RCC 7860 (cell line): ENCODE measurements at regions not wholly inside any gene's neighbourhood (a gene's known extent, or its start where the extent isn't known, plus 50 kb on each side); places are given as distances from the start of the nearest gene placed in this dataset.

Source experiments
- DNase-seq: peaks from one replicate; pipeline ENCODE4 v3.0.0-alpha.2; 2015; ENCODE audit warnings: low spot score
- FAIRE-seq: peaks from 2 replicates; lab custom pipeline; 2012; peaks lifted over from hg19 to GRCh38; lab: Jason Lieb, UNC

DNA sequence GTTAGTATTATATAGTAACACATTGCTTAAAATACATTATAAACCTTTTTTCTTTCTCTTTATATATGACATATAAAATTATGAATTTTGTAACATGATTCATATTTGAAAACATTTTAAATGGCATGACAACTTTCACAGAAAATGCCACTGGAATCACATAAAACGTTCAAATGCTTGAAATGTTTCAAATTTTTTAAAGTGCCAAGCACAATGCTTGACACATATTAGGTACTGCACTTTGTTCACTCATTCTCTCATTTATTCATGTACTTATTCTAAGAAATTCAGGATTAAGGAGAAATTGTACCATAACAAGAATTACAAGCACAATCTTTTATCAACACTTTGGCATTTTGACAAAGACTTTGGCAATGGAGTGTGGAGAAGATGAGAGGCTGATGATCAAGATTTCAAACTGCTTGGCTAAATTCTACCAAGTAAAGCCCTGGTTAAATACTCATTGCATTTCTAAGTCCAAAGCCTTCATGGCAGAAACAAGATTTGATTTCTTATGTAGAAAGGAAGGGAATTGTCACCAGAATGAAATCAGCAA lies 232.2 kb downstream of the C12orf50 start:
- peak; percentile 50 for FAIRE-seq
- no peak for DNase-seq

DNA sequence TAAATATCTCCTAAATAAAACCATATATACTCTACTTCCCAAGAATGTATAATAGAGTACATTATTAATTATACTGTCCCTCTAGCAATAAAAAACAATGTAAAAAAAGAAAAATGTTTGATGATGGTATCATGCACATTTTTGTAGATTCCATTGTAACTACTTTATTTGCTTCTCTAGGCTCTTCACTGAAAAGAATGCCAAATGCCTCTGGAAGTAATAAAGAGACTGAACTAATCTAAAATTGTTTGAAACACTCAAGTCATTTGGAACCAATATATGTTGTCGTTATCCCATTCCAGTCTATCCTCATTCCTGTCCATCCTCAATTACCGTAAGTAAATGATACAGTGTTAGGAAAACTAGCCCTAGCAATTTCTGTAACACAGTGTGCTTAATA lies 233.6 kb downstream of the C12orf50 start:
- DNase-seq: no peak
- no peak for FAIRE-seq

DNA sequence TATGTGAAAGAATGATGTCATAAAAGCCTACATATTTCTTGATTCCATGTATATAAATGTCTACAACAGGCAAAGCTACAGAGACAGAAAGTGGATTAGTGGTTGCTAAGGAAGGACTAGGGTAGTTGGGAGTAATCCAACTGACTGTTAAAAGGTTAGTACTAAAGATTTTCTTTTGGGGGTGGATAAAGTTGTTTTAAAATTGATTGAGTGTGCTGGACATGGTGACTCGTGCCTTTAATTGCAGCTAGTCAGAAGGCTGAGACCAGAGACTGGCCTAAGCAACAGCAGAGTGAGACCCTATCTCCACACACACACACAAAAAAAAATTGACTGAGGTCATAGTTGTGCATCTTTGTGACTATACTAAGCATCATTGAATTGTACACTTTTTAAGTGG lies 234.3 kb downstream of the C12orf50 start:
- DNase-seq: no peak
- no peak for FAIRE-seq

DNA sequence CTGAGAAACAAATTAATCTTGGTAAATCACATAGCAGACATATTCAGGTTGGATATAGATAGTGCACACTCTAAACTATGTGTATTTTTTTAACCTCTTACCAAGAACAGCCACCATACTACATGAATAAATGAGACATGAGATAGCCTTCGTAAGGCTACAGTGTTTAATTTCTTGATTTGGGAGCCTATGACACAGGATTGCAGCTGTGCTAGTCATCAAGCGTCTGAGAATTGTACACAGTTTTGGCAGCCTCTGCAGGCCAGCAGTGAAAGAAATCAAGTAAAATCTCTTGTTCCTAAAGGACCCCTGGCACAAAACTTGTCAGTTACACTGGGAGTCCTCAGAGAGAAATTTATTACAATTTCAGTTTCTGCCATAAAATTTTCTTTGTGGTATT lies 236.1 kb downstream of the C12orf50 start:
- FAIRE-seq (no peak), DNase-seq (no peak)

DNA sequence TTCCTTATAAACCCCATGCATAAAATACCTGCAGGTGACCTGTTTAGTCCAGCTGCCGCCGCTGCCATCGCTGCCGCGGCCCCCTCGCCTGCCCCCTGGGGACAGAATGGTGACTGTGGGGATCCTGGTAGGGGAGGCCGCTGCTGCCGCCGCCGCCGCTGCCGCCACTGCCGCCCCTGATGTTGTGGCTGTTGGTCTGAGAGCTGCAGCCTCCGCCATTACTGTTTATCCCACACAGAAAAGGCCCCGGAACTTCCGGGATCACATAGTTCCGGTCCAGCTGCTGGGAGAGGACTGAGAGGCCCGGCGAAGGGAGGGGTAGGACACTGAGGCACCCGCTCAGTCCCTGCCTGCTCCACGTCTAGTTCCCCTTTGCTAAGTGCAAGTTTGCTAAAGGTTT lies 244.9 kb downstream of the C12orf50 start:
- FAIRE-seq (no peak), DNase-seq (no peak)

DNA sequence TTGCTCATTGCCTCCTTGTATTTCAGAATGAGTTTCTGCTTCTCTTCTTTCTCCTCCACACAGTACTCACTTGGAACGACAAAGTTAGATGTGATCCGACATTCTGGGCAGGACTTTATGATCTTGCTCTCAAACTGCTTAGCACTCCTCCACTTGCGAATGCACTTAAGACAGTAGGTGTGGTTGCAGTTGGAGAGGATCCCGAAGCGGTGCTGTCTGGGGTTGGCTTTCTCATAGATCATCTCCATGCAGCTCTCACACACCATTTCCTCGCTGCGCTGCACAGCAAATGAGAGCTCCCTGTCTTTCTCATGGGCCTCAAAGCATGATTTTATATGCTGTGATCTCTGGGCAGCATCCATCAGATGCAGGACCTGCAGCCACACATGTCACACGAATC lies 245.7 kb downstream of the C12orf50 start:
- no peak for DNase-seq
- no peak for FAIRE-seq

DNA sequence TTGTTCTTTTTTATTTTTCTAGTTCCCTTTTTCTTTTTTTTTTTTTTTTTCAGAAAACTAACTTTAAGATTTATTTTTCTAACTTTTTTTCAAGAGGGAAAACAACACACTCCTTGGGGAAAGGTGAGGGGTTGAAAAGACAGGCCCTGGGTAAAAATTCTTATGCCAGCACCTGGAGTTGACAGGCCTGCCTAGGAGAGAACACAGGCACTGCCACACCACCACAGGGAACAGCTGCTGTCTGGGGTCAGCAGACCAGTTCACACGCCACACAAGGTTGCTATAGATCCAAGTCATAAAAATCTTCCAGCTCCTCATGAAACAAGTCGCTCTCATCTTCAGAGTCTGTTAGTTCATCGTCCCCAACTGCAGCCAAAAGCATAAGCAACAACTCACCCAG lies 246.4 kb downstream of the C12orf50 start:
- no peak for DNase-seq

DNA sequence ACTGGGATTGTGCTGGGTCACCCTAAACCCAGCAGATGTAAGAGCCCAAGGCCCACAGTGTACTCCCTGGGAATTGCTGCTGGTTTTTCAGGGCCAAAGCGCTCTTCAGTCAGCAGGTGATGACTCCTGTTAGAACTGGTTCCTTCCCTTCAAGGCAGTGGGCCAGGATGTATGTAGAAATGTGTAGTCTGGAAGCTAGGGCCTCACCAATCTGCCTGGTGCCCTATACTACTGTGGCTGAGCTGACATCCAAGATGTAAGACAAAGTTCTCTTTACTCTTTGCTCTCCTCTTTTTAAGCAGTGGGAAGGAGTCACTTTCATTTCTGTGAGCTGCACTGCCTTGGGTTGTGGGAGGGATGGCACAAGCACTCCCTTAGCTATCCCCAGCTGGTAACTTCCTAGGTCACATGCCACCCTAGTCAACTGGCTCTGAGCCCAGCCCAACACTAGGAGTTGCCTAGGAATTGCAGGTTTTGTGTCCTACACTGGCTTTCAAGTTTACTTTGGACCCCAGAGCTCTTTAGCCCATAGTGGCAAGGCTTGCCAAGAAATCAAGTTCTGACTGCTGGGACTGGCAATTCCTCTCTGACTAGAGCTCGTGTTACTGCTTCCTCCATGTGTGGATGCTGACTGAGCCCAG lies 249.2 kb downstream of the C12orf50 start:
- peak; percentile 60 for DNase-seq

More for the DNA sequence above, 246.4 kb downstream of the C12orf50 start:
- no peak for FAIRE-seq

DNA sequence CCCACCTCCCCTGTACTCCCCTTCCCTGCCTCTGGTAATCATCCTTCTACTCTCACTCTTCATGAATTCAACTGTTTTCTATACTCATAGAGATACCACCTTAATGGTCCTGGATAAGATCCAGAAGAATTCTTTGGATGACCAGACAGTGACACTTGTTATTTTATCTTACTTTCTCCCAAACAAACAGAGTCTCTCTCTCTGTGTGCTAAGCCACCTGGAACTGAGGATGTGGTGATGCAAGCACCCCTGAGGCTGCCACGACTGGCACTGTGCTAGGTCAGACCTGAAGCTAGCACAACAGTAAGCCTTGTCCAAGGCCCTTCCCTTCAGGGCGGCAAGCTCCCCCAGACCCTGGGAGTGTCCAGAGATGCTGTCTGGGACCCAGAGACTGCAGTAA lies 250.2 kb downstream of the C12orf50 start:
- DNase-seq: peak; percentile 96
- peak; percentile 92 for FAIRE-seq

More for the DNA sequence above, 249.2 kb downstream of the C12orf50 start:
- no peak for FAIRE-seq

DNA sequence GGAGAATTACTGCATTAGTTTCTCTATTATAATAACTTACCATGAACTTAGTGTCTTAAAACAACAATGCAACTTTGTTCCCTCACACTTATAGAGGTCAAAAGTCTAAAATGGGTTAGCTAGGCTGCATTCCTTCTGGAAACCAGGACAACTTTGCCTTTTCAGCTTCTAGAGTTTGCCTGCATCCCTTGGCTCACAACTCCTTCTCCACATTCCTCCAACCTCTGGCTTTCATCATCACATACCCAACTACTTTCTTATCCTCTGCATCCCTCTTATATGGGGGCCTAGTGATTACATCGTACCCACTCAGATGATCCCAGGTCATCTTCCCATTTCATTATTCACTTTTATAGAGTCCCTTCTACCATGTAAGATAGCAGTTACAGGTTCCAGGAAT lies 251.1 kb downstream of the C12orf50 start:
- FAIRE-seq (no peak), DNase-seq (no peak)

DNA sequence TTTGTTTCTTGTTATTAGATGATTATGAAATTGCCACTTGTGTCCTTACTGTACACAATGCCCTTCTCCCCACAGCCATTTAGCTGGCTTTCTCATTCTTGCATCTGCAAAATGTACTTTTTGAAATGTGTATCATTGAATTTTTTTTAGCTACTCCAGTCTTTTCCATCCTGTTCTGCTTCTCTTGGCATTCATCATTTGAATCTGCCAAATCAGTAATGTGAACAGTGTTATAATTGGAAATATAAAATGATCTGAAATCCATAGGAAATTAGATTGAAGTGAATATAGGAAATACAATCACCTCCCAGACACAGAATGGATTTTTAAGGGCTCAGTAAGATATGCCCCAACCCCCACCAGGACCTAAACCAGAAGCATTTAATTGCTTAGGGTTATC lies 253.4 kb downstream of the C12orf50 start:
- FAIRE-seq (no peak), DNase-seq (no peak)

DNA sequence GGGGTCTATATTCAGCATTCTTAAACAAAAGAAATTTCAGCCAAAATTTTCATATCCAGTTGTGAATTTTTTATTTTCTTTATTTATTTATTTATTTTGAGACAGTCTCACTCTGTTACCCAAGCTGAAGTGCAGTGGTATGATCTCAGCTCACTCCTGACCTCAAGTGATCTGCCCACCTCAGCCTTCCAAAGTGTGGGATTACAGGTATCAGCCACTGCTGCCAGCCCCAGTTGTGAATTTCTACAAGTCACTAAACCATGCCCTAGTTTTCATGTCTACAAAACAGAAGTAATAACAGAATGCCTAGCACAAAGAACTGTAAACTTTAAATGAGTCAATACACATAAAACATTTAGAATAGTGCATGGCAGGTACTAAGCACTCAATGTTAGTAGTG lies 254.2 kb downstream of the C12orf50 start:
- DNase-seq: no peak
- FAIRE-seq: no peak

DNA sequence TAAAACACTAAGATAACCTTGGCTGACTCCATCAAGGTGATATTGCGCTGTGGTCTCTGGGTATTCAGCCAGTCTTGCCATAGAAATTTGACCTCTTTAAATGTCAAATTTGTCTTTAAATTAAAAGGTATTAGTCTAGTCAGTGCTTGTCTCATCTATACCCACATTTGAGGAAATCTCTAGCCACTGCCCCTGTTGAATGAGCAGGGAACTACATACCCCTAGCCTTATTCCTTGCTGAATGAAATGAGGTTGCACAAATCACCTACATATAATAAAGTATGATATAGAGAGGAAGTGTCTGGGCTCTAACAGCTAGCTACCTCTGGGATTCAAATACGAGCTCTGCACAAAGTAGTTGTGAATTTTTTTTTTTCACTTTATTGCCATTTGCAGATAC lies 256.8 kb downstream of the C12orf50 start:
- no peak for FAIRE-seq

DNA sequence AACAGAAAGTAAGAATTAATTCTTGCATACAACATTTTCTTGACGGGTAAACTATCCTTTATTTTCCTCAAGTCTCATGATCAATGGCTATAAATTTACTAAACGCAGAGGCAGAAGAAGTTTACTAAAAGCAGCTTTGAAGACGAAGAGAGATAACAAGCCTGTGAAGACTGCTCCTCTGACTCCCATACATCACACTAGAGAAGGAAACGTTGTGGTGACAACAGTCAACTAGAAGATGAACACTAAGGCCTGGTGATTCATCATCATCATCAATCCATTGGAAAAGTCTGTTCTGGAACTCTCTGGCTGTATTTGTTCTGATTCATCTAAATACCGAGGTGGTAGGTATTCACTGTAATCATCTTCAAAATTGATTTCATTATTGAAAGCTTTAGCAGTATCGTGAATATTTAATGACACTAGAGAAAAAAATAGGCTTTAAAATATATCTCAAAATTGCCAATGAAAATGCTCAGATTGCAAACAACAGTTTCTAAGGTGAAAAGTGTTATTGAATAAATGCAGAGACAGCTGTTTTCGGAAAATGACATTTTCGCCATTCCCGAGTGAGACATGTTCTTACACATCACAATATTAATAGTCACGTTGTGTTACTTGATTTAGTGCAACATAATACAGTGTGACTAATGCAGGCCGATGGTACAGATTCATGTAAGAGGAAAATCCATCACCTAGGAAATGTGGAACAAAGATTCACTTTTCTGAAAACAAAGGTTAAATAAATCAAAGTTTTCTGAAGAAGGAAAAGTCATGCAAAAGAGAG lies 260.5 kb downstream of the C12orf50 start:
- no peak for FAIRE-seq
- DNase-seq: no peak

More for the DNA sequence above, 256.8 kb downstream of the C12orf50 start:
- no peak for DNase-seq

DNA sequence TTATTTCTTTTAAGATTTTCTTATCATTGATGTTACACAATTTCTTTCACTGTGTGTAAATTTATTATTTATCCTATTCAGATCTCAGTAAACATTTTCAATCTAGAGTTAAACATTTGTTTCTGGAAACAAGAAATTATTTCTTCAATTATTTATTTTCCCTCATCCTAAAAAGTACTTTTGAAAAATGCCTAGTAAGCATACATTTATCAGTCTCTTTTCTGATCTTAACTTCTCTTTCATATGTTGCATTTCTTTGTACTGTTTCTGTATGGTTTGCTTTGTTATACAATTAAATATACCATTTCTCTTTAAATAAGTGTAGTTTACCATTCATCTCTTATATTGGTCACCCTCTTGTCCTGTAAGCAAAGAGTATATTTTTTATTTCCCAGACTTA lies 263.2 kb downstream of the C12orf50 start:
- DNase-seq (no peak), FAIRE-seq (no peak)

DNA sequence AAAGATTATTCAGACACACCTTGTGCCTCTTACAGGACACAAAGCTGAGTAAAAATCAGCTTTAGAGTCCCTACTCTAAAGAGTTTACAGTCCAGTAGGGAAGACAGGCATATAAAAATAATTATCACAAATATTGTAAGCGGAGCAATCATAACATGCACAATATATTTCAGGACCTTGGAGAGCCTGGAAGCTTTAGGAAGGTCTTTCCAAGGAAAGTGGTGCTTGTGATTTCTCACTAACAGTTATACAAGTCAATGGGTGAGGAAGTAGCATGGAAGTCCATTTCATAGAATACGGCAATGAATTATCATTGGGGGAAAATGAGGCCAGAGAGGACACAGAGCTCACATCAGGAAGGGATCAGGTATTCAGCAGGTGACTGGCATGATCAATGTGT lies 268.3 kb downstream of the C12orf50 start:
- no peak for FAIRE-seq
- DNase-seq: no peak

DNA sequence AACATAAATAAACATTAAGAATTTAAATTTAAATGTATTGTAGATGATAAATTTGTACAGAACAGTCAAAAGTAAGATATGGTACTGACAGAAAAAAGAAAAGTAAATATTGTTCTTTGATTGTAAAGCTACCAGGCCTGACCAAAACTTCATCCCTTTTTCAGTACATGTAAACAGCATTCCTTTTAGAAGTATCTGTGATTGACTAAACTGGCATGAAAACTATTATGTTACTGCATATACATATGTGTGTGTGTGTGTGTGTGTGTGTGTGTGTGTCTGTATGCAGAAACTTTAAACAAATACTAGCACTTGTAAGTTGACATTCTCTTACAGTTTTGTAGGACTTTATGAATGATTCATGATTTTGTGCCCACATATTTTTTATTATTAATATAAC lies 270.9 kb downstream of the C12orf50 start:
- DNase-seq: no peak
- no peak for FAIRE-seq

DNA sequence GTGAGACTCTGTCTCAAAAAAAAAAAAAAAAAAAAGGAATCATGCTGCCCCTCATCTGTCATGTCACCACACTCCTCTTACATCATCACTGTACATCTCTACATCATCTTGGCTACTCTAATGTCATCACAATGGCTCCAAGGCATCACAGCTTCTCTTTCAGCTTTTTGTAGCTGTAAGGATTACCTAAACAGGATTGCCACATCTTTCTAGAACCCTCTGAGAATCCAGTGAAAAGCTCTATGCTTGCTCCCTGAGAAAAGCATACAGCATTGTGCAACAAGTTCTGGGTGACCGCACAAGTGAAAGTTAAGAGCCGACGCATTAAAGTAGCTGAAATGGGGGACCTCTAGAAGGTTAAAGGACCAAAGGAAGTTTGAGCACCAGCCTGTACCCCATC lies 272.5 kb downstream of the C12orf50 start:
- FAIRE-seq (no peak), DNase-seq (peak; percentile 24)

DNA sequence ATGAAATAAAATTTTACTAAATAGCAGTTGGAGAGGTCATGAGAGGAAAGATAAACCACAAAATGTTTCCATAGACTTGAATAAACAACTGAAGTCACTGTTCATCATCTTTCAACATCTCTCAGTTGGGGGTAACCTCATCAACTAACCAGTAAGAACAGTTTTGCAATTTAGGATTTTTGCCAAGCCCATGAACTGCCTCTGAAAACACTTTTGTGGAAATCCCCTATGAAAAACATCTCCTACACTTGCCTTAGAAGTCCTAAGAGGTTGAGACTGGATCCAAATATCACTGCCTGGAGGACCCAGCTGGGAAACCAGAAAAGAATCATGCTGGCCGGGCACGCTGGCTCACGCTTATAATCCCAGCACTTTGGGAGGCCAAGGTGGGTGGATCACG lies 273.1 kb downstream of the C12orf50 start:
- peak; percentile 92 for FAIRE-seq
- peak; percentile 95 for DNase-seq

DNA sequence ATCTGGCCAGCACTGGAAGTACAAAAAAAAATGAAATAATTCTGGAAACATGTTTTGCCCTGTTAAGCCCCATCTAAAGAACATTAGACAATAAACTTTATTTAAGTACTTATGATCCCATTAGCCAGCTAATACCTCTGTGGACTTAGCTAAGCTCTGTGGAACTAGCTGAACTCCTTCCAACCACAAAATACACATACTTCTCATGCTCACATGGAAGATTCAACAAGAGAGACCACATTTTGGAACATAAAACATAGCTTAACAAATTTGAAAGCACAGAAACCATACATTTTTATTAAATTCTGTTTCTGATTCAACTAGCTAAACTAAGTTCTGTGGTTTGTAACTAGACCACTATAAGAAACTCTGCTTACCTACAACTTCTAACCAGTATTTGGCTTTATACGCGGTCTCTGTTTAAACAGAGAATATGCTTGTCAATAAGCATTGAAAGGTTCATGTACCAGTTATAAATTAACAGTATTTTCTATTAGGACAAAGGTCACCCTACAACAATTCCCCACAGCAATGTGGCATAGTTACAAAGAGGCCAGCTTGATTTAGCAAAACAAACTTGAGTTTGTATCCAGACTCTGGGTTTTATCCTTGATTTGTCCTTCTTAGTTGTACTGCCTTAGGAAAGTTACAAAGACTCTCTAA lies 300.1 kb downstream of the C12orf50 start:
- FAIRE-seq (peak; percentile 15), DNase-seq (no peak)

DNA sequence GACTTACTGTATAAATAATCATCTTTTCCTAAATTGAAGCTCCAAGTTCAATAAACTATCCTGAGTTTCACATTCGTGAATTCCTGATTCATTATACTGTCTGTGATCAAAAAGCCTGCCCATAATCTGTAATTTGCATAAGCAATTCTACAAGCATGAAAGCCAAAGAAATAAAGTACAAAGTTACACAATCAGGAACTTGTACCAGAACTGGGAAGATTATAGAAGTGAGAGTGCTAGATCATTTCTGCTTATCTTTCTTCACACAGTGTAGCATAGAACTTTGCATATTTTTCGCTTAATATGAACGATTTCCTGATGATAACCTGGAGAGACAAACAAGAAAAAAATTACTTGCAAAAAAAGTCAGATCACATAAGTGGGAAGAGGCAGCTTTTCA lies 308.2 kb downstream of the C12orf50 start:
- FAIRE-seq: no peak
- no peak for DNase-seq

DNA sequence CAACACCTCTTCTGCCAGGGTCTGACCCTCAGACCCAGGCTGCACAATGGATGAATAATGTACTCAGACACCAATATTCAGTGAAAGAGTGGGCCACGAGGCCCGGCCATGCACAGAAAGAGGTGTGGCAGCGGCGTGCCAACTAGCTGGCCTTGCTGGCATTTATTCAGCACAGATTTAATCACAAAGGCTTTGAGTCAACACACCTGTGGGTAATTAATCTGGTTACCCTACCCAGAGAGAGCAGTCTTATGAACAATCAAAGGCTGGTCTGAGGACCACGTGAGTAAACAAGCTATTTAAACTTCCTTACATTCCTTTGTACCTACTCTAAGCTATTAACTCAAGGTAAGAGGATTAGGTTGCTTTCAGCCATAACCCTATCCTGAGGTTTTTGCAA lies 324.8 kb downstream of the C12orf50 start:
- DNase-seq: no peak
- FAIRE-seq: no peak
